Limb (tissue), 2 donors: ENCODE measurements at regions not wholly inside any gene's neighbourhood (a gene's known extent, or its start where the extent isn't known, plus 50 kb on each side); places are given as distances from the start of the nearest gene placed in this dataset.
"Not testable (repeated sequence)": the region's sequence is repeated elsewhere in the genome, so short reads cannot be mapped to it uniquely, and the experiment has no call there.

Source experiments
- DNase-seq, 2 donors: peaks; one replicate each; pipeline ENCODE4 v3.0.0-alpha.2; 2016; ENCODE audit errors: extremely low spot score in 2 of 2

DNA sequence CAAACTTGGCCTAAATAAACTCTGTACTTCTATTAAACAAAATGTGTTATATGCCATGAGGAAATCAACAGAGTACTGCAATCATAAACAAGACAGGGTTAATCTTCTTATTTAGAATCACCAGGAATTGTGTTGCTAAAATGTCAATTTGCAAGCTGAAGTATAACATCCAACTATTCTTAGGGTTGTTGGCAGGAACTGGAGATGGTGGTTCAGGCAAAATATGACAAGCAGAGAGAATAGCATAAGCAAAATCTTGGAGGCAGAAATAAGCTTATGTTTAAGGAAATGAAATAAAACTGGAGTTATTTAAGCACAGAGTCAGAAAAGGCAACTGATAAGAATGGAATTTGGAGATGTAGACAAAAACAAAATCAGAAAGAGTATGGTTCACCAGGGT is 463.8 kb upstream of the SLC8A1 start:
- peak in 1 of 2 donors; percentile 7 for DNase-seq

- DNase-seq: no peak
These were observed 483.5 kb upstream of the SLC8A1 start for GRCh38 chr2:40935349-40935748.

DNA sequence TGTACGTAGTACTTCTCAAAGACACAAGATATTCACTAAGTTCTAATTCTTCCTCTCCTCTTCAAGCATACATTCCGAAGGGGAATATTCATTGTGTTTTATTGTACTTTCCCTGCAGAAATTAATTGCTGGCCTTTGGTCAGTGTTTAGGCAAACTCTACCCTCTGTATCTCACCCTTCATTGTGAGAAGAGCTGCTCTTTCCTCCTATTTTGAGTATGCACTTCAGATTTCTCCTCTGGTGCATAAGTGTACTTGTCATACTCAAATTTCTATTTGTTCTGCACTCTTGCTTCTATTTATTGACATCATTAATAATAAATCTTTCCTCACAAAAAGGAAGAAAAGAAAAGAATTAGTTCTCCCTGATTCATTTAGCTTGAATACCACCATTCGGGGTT is 485.4 kb upstream of the SLC8A1 start:
- no peak for DNase-seq

DNA sequence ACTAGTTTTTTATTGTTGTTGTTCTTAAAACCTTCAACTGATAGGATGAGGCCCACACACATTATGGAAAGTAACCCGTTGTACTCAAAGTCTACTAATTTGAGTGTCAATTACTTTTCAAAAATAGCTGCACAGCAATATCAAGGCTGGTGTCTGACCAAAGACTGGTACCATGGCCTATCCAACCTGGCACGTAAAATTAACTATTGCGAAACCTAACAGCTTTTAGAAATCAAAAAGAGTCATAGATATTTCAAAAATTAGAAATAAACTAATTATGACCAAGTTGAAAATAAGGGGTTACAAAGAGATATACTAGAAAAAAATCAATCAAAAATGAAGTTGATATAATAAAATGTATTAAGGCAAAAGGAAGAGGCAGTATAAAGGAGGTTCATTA is 501.5 kb upstream of the SLC8A1 start:
- no peak for DNase-seq

- no peak for DNase-seq
These were observed 503.2 kb upstream of the SLC8A1 start for GRCh38 chr2:40955042-40955441.

GRCh38 chr2:40955635-40956034 is 503.7 kb upstream of the SLC8A1 start:
- no peak for DNase-seq

DNA sequence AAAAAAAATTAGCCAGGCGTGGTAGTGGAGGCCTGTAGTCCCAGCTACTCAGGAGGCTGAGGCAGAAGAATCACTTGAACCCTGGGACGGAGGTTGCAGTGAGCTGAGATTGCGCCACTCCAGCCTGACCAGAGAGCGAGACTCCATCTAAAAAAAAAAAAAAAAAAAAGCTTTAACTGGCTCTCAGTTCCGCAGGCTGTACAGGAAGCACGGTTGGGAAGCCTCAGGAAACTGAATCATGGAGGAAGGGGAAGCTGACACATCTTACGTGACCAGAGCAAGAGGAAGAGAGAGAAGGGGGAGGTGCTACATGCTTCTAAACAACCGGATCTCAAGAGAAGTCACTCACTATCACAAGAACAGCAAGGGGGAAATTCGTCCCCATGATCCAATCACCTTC is 505.6 kb upstream of the SLC8A1 start:
- DNase-seq: no peak

DNA sequence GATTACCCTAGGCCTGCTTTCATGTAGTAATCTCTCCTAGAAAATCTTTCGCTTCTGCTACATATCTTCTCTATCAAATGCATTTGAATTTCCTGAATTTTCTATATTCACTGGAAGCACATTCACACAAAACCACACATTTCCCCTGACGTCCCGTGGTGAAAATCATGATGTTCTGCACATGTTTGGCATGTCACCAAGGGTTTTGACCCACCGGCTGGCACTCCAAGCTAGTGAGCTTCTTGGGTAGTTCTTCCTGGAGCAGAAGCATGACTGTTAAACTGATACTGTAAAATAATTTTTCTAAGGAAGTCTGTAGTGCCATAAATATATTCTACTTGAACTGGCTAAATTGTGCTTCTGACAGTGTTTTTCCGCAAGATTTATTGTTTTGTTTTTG is 510.1 kb upstream of the SLC8A1 start:
- DNase-seq: peak in 1 of 2 donors; percentile 21

- DNase-seq: no peak
These were observed 512.8 kb upstream of the SLC8A1 start for GRCh38 chr2:40964509-40965250.

DNA sequence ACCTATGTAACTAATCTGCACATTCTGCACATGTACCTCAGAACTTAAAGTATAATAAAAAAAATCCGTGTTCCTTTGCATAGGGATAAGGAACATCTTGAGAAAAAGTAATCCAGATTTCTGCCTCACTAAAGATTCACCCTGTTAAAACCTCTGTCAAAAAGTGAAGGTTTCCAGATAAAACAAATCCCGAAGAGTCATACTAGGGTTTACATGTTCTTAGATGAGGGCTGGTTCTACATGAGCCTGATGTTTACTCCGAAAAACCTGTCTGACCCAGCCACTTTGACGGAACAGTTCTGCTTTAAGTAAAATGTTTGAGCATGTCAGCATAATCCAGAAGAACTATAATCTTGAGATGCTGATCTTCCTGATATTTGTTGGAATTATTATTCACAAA is 515.6 kb upstream of the SLC8A1 start:
- DNase-seq: no peak

GRCh38 chr2:40975151-40975550 is 523.3 kb upstream of the SLC8A1 start:
- no peak for DNase-seq

DNA sequence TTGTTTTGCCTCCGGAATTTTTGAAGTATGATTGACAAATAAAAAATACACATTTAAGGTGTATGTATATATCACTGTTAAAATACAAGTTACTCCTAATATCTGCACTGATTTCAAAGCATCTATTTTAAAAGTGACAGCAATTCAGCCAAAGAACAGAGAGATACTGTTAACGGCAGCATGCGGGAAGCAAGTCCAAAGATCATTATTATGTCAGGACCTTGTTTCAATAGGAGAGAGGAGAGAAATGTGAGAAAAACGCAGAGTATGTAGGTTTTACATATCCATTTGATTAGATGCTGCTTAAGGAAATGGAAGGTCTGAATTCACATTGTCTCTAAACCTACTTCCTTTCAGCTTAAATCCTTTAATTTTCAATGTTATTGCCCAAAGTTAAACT is 545.5 kb upstream of the SLC8A1 start:
- DNase-seq: no peak

DNA sequence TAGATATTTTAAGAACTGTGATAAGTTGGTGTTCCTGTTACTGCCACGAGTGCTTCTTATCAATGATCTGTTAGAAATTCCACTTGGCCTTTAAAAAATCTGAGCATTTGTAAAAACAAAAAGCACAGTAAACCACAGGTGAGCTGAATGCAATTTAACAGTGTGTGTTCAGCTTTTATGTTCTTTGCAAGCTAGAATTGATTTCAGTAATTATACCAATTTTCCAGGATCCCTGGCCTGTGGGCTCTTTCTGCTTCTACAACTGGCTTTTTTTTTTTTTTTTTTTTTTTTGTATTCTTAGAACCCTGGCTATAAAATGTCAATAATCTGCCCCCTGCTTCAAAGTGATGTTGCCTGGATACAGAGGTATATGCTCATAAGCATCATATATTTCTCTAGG is 548.5 kb upstream of the SLC8A1 start:
- DNase-seq: no peak

GRCh38 chr2:41000906-41001305 is 549.0 kb upstream of the SLC8A1 start:
- DNase-seq: no peak

DNA sequence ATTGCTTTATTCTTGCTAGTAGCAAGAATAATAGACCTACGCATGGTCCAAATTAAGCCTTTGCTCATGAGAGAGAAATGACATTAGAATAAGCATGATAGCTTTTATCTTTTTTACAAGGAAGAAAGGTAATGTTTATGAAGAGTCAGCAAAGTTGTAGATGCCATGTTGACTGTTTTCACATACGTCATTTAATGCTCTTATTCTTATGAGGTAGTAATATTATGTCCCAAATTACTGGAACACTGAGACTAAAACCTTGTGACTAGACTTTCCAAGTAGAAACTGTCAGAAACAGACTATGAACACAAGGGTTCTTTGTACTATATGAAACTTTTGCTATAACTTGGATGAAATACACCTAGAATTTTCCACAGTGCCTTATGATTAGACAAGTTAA is 552.8 kb upstream of the SLC8A1 start:
- DNase-seq: no peak

- peak in 1 of 2 donors; percentile 15 for DNase-seq
These were observed 568.5 kb upstream of the SLC8A1 start for GRCh38 chr2:41020358-41020757.

DNA sequence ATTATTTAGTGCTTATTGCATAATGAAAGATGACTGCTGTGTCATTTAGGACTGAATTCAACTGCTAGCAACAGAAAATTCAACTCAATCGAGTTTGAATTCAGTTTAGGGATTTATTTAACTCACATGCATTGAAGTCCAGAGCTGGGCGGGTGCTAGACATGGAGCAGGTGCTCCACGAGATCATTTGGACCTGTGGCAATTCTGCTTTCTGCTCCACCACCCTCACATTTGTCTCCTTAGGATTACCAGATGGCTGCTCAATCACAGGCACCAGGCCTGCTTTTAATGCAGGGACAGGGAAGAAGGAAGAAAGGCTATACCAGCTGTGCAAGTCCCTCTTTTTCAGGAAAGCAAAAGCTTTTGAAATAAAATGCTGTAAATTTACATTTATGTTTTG is 572.9 kb upstream of the SLC8A1 start:
- no peak for DNase-seq

DNA sequence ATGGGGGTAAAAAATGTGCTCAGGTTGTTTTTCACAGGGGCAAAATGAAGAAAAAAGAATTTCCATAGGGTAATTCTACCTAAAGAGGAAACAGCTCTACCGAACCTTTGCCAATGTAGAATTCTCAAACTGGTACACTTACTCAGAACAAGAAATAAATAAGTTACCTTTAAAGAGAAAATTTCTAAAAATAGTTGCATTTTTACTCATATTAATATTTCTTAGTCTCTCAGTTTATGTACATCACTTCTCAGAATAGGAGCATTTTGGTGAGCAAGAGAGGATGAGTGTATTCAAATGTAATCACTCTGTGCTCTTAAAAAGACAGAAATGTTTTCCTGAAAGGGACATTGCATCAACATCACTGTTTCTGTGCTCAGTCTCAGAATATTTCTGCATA is 574.7 kb upstream of the SLC8A1 start:
- no peak for DNase-seq

DNA sequence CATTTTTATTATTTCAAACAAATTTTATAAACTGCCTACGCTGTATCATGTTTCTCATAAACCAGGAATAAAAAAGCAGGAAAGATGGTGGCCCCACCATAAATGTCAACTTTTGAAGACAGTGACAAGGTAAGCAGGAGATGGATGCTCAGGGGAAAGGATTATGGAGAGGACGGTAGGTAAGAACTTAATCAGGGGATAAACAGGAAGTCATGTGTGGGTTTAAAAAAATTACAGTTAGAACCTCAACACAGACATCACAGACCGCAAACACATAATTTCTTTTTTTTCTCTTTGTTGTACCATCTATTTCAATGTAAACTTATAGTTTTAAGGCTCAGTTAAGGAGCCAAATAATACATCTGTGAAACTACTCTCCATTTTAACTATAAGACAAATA is 575.2 kb upstream of the SLC8A1 start:
- no peak for DNase-seq

DNA sequence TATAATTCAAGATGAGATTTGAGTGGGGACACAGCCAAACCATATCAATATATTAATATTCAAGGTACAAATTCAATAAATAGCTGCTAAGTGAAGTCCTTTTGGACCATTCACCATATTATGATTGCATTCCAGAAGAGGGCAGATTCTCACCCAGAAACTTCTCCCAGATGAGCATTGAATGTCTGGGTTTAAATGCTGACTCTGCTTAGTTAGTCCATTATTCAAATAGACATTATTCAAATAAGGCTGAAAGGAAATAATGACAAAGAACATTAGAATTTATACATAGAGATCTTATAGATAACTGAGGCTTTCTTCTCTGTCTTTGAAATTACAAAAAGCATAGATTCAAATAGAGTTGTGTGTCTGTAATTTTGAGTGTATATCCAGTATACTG is 579.4 kb upstream of the SLC8A1 start:
- no peak for DNase-seq

GRCh38 chr2:41032715-41033114 is 580.8 kb upstream of the SLC8A1 start:
- no peak for DNase-seq

DNA sequence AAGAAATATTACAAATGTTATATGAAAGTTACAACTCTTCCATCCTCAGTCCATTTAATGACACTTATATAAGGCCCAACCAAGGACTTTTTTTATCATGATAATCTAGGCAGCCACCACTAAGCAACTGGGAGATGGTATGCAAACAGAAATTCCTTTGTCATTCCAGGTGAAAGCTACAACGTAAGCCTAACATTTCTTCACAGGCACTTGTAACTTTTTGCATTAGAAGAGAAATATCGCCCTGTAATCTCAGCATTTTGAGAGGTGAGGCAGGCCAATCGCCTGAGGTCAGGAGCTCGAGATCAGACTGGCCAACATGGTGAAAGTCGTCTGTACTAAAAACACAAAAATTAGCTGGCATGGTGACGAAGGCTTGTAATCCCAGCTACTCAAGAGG is 581.2 kb upstream of the SLC8A1 start:
- no peak for DNase-seq

DNA sequence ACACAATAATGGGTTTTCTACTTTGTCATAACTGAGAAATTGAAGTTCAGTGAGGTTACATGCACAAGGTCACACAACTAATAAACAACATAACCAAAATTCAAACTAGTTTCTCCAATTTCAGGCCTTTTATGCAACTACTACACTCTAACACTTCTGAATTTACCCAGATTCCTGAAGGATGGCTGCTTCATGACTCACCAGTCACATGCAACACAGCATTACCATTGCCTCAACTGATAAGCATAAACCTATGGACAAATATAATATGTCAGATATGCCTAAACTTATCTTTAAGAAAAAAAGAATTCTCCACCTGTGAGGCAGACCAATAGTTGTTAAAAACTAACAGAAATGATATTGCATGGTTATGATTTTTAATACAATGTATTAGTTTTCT is 586.5 kb upstream of the SLC8A1 start:
- DNase-seq: no peak

GRCh38 chr2:41039750-41040149 is 587.9 kb upstream of the SLC8A1 start:
- not testable (repeated sequence) for DNase-seq
